ENCODE measurements at regions not wholly inside any gene's neighbourhood (a gene's known extent, or its start where the extent isn't known, plus 50 kb on each side); places are given as distances from the start of the nearest gene placed in this dataset.

GRCh38 chr1:34378968-34379856 lies 202.5 kb downstream of the C1orf94 start:
- TF ChIP-seq, protein P1, sequence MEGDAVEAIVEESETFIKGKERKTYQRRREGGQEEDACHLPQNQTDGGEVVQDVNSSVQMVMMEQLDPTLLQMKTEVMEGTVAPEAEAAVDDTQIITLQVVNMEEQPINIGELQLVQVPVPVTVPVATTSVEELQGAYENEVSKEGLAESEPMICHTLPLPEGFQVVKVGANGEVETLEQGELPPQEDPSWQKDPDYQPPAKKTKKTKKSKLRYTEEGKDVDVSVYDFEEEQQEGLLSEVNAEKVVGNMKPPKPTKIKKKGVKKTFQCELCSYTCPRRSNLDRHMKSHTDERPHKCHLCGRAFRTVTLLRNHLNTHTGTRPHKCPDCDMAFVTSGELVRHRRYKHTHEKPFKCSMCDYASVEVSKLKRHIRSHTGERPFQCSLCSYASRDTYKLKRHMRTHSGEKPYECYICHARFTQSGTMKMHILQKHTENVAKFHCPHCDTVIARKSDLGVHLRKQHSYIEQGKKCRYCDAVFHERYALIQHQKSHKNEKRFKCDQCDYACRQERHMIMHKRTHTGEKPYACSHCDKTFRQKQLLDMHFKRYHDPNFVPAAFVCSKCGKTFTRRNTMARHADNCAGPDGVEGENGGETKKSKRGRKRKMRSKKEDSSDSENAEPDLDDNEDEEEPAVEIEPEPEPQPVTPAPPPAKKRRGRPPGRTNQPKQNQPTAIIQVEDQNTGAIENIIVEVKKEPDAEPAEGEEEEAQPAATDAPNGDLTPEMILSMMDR (IDR thresholded peaks at IDR 0.05), result no peak
- no peak for TF ChIP-seq POLR2A (IDR thresholded peaks at IDR 0.05; ENCODE audit: low read depth)
- TF ChIP-seq EP300 (IDR thresholded peaks at IDR 0.05), result no peak
- no peak for TF ChIP-seq POLR2AphosphoS5 (IDR thresholded peaks at IDR 0.05)

Data from esophagus muscularis mucosa (tissue), 4 donors.